ENCODE measurements at regions not wholly inside any gene's neighbourhood (a gene's known extent, or its start where the extent isn't known, plus 50 kb on each side); places are given as distances from the start of the nearest gene placed in this dataset.

DNA sequence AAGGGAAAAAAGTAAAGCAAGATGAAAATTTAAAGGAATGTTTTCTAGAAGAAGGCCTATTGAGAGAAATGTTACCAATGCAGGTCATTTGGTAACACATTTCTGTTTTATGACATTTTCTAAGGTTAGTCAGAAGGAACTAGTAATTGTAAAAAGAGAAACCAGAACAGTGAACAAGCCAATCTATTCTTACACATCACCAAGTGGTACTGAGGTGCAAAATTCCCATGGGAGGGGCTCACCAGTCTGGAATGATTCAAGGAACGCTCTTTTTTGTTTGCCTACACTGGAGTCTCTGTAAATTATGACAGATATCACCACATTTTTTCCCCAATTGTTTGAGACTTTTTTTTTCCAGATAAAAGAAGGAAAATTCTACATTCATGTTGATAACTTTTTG lies 404.7 kb upstream of the CNKSR2 start:
- no peak for TF ChIP-seq EZH2 (IDR thresholded peaks at IDR 0.05; ENCODE audit: low read length, unreplicated experiment)
- no peak for TF ChIP-seq EZH2phosphoT487 (IDR thresholded peaks at IDR 0.05; ENCODE audit: borderline replicate concordance, low read length)
- TF ChIP-seq, protein P1, sequence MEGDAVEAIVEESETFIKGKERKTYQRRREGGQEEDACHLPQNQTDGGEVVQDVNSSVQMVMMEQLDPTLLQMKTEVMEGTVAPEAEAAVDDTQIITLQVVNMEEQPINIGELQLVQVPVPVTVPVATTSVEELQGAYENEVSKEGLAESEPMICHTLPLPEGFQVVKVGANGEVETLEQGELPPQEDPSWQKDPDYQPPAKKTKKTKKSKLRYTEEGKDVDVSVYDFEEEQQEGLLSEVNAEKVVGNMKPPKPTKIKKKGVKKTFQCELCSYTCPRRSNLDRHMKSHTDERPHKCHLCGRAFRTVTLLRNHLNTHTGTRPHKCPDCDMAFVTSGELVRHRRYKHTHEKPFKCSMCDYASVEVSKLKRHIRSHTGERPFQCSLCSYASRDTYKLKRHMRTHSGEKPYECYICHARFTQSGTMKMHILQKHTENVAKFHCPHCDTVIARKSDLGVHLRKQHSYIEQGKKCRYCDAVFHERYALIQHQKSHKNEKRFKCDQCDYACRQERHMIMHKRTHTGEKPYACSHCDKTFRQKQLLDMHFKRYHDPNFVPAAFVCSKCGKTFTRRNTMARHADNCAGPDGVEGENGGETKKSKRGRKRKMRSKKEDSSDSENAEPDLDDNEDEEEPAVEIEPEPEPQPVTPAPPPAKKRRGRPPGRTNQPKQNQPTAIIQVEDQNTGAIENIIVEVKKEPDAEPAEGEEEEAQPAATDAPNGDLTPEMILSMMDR (conservative IDR thresholded peaks at IDR 0.05; ENCODE audit: low read depth, low read length), result no peak
- no peaks in the 10 kb centered on the region for H3K9me3 ChIP-seq (ENCODE audit: low read length)
- no peaks in the 10 kb centered on the region for H3F3A ChIP-seq (ENCODE audit: low read length, unreplicated experiment)
- CTCF ChIA-PET, result no interaction called here
- peaks cover 27% of the 10 kb centered on the region for H3K4me1 ChIP-seq (ENCODE audit: insufficient read depth, low read length)
- H2AFZ ChIP-seq (ENCODE audit: low read length), result no peak overlapping the region
- H3K4me3 ChIP-seq (ENCODE audit: low read length), result no peak overlapping the region
- intact Hi-C loops (cut with micrococcal nuclease), result no loop called here
- H3K9me2 ChIP-seq (replicated peaks; ENCODE audit: low read length), result no peaks in the 10 kb centered on the region
- no peaks in the 10 kb centered on the region for H4K20me1 ChIP-seq (ENCODE audit: low read length)
- POLR2A ChIA-PET (ENCODE audit: unreplicated experiment), result no interaction called here
- 0 out of 2 replicates have a peak overlapping the region, but pooled peaks have one; percentile 17 for H3K4me2 ChIP-seq (ENCODE audit: low read length)
- H3K79me2 ChIP-seq (ENCODE audit: low read length), result no peaks in the 10 kb centered on the region
- DNase-seq (no peak), ATAC-seq (no peak)
- H3K27ac ChIP-seq (ENCODE audit: low read length), result peak overlapping the region; percentile 8; the same call in 1 of the 2 replicates
- no peaks in the 10 kb centered on the region for H3K36me3 ChIP-seq (ENCODE audit: low read depth, low read length)
- H3K9ac ChIP-seq (ENCODE audit: low read length), result no peak overlapping the region
- BruUV-seq (replicated peaks), result no TSS peak
- no peaks in the 10 kb centered on the region for H3K27me3 ChIP-seq (ENCODE audit: low read length)

DNA sequence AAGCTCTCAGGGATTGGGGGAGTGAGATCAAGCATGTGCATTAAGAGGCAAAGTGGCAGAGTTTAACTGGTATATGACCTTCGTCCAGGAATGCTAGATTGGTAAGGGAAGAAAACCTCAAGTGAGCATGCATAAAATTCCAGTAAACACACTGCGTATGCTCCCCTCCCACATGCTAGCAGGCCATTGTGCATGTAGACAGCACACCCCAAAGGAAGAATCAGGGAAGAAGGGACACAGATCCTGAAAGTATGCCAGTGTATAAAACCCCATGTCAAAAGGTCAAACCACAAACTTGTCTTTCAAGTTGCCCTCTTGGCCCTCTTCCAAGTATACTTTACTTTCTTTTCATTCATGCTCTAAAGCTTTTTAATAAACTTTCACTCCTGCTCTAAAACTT lies 405.2 kb upstream of the CNKSR2 start:
- TF ChIP-seq EZH2phosphoT487 (IDR thresholded peaks at IDR 0.05; ENCODE audit: borderline replicate concordance, low read length) (no peak), EZH2 (IDR thresholded peaks at IDR 0.05; ENCODE audit: low read length, unreplicated experiment) (no peak)
- TF ChIP-seq, protein P1 (conservative IDR thresholded peaks at IDR 0.05; ENCODE audit: low read depth, low read length), result 0 out of 2 replicates have a peak, but pooled peaks have one; percentile 29
- ATAC-seq (no peak), DNase-seq (peak; percentile 73)
- ChIA-PET CTCF (no interaction called here), POLR2A (ENCODE audit: unreplicated experiment) (no interaction called here)
- no peaks in the 10 kb centered on the region for H3K9me2 ChIP-seq (replicated peaks; ENCODE audit: low read length)
- H4K20me1 ChIP-seq (ENCODE audit: low read length), result no peaks in the 10 kb centered on the region
- H3K9me3 ChIP-seq (ENCODE audit: low read length), result no peaks in the 10 kb centered on the region
- H3F3A ChIP-seq (ENCODE audit: low read length, unreplicated experiment), result no peaks in the 10 kb centered on the region
- no peak overlapping the region for H2AFZ ChIP-seq (ENCODE audit: low read length)
- peak overlapping the region; percentile 8; the same call in 1 of the 2 replicates for H3K27ac ChIP-seq (ENCODE audit: low read length)
- H3K4me1 ChIP-seq (ENCODE audit: insufficient read depth, low read length), result peaks cover 27% of the 10 kb centered on the region
- no TSS peak for BruUV-seq (replicated peaks)
- H3K79me2 ChIP-seq (ENCODE audit: low read length), result no peaks in the 10 kb centered on the region
- H3K4me2 ChIP-seq (ENCODE audit: low read length), result 0 out of 2 replicates have a peak overlapping the region, but pooled peaks have one; percentile 17
- H3K4me3 ChIP-seq (ENCODE audit: low read length), result no peak overlapping the region
- H3K27me3 ChIP-seq (ENCODE audit: low read length), result no peaks in the 10 kb centered on the region
- intact Hi-C loops (cut with micrococcal nuclease), result no loop called here
- no peaks in the 10 kb centered on the region for H3K36me3 ChIP-seq (ENCODE audit: low read depth, low read length)
- H3K9ac ChIP-seq (ENCODE audit: low read length), result no peak overlapping the region

GRCh38 chrX:20967725-20968124 lies 406.5 kb upstream of the CNKSR2 start:
- no peaks in the 10 kb centered on the region for H3K27me3 ChIP-seq (ENCODE audit: low read length)
- no peaks in the 10 kb centered on the region for H3K9me3 ChIP-seq (ENCODE audit: low read length)
- DNase-seq (no peak), ATAC-seq (no peak)
- no peak overlapping the region for H2AFZ ChIP-seq (ENCODE audit: low read length)
- no peaks in the 10 kb centered on the region for H4K20me1 ChIP-seq (ENCODE audit: low read length)
- no peaks in the 10 kb centered on the region for H3F3A ChIP-seq (ENCODE audit: low read length, unreplicated experiment)
- no peak overlapping the region for H3K27ac ChIP-seq (ENCODE audit: low read length)
- H3K36me3 ChIP-seq (ENCODE audit: low read depth, low read length), result no peaks in the 10 kb centered on the region
- no peak overlapping the region for H3K4me3 ChIP-seq (ENCODE audit: low read length)
- no peak overlapping the region for H3K4me2 ChIP-seq (ENCODE audit: low read length)
- ChIA-PET CTCF (no interaction called here), POLR2A (ENCODE audit: unreplicated experiment) (no interaction called here)
- no peaks in the 10 kb centered on the region for H3K79me2 ChIP-seq (ENCODE audit: low read length)
- H3K9ac ChIP-seq (ENCODE audit: low read length), result no peak overlapping the region
- H3K4me1 ChIP-seq (ENCODE audit: insufficient read depth, low read length), result peaks cover 27% of the 10 kb centered on the region
- intact Hi-C loops (cut with micrococcal nuclease), result no loop called here
- no peaks in the 10 kb centered on the region for H3K9me2 ChIP-seq (replicated peaks; ENCODE audit: low read length)
- BruUV-seq (replicated peaks), result no TSS peak
- TF ChIP-seq, protein P1 (conservative IDR thresholded peaks at IDR 0.05; ENCODE audit: low read depth, low read length), result no peak
- TF ChIP-seq EZH2phosphoT487 (IDR thresholded peaks at IDR 0.05; ENCODE audit: borderline replicate concordance, low read length), result no peak
- TF ChIP-seq EZH2 (IDR thresholded peaks at IDR 0.05; ENCODE audit: low read length, unreplicated experiment), result no peak

All from PC-3 (cell line).